SKM-1 (cell line): ENCODE measurements at regions not wholly inside any gene's neighbourhood (a gene's known extent, or its start where the extent isn't known, plus 50 kb on each side); places are given as distances from the start of the nearest gene placed in this dataset.
"Not testable (repeated sequence)": the region's sequence is repeated elsewhere in the genome, so short reads cannot be mapped to it uniquely, and the experiment has no call there.

ENCODE experiments used
- DNase-seq: peaks from one replicate; lab custom pipeline; 2025; ENCODE audit not compliant: unreplicated experiment; lab: John Stamatoyannopoulos, UW

DNA sequence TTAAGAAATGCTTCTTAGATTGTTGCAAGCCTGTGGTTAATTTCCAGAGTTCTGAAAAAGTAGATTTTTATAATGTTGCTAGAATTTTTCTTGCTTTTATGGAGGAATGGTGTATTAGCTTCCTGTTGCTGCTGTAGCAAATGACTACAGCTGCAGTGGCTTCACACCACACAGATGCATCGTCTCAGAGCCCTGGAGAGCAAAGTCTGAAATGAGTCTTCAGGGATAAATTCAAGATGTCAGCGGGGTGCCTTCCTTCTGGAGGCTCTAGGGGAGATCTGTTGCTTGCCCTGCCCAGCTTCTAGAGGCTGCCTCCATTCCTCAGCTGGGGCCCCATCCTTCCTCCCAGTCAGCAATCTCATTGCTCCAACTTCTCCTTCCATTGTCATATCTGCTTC is 187.8 kb downstream of the ZNF516 start:
- no peak for DNase-seq

DNA sequence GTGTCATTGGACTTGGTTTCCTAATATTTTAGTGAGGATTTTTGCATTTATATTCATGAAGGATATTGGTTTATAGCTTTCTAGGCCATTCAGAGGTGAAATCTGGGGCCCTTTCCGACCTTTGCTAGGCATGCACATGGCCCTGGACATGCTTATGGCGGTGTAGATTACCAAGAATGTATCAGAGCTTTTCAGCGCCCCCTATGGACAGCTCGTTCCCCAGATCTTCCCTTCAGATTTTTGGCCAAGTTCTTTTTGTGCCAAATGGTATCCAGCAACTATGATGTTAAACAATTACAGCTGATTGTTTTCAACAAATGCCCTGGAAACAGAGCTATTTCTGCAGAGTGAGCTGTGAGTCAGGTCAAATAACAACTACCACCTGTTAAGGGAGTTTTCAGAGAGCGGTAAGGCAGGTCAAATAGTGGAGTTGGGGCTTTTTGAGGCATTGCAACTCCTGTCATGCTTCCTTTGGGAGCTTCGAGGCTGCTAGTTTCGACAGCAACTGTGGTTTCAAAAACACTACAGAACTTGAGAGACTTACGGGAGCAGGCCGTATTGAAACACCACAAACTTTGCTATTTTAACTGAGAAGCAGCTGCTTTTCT is 188.3 kb downstream of the ZNF516 start:
- DNase-seq: no peak

DNA sequence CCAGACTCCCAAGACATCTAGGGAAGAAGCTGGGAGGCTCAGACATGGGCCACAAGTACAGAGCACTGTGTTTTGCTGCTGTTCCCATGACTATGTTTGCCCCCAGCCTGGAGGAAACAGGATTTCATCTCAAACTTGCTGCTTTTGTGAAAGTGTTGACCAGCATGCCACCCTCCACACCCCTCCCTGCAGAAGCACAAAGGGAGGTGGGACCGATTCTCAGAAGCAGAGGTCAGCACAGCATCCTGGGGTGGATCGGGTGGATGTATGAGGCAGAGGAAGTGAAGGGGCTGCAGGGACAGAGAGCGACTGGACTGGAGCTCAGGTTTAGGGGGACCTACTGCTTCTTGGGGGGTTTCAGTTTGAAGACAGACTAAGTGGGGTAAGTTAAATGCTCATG is 209.2 kb downstream of the ZNF516 start:
- DNase-seq: no peak

DNA sequence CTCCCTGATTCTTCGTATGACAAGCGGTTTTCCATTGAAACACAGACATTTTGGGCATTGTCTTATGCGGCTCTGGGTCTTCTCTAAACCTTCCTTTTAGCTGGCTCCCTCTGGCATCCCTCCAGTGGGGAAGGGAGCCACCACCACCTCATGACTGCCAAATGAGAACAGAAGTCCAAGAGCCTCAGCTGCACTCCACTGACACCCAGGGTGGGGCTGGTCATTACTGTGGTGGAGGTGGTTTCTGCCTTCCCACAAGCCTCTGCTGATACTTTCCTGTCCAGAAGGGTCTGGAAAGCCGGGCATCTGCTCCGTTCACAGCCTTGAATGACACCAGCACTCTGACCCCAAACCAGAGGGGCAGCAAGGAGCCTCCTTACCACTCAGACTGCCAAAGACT is 213.5 kb downstream of the ZNF516 start:
- DNase-seq: no peak

DNA sequence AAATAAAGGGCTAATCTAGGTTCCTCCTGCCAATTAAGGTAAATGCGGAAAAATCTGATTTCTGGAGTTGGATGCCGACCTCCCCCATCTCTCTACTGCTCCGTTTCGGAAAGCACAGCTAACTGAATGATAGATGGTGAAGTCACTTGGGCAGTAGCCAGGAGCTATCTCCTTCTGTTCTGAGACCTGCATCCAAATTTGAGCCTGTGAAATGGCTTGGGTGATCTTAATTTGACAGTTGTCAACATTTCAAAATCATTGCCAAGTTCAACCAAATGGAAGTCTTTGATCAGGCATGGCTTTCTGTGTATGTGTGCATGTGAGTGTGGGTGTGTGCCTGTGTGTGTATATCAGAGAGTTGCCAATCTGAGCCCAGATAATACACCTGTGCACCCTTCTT is 217.2 kb downstream of the ZNF516 start:
- DNase-seq: no peak

DNA sequence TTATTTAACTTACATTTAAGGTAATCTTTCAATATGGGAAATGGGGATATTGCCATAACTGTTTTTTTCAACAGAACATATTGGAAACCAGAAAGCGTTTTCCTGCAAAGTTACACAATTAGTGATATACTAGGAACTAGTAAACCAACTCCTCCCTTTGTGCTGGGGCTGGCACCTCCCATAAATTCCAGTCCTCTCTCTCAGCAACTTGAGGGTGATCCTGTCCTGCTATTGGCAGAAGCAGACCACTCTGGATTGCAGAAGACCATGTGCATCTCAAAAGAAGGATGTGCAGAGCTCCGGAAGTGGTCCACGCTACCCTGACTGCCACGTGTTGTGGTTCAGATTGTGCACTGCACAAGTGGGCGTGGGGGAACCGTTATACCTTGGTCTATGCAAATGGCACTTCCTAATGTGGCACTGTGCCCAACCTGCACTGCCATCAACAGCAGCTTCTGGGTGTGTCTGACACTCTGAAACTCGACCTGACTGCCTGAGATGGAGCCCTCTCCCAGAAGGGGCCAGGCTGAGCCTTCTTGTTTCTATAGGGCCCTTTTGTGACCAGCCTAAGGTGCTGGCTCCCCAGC is 219.2 kb downstream of the ZNF516 start:
- DNase-seq: no peak

DNA sequence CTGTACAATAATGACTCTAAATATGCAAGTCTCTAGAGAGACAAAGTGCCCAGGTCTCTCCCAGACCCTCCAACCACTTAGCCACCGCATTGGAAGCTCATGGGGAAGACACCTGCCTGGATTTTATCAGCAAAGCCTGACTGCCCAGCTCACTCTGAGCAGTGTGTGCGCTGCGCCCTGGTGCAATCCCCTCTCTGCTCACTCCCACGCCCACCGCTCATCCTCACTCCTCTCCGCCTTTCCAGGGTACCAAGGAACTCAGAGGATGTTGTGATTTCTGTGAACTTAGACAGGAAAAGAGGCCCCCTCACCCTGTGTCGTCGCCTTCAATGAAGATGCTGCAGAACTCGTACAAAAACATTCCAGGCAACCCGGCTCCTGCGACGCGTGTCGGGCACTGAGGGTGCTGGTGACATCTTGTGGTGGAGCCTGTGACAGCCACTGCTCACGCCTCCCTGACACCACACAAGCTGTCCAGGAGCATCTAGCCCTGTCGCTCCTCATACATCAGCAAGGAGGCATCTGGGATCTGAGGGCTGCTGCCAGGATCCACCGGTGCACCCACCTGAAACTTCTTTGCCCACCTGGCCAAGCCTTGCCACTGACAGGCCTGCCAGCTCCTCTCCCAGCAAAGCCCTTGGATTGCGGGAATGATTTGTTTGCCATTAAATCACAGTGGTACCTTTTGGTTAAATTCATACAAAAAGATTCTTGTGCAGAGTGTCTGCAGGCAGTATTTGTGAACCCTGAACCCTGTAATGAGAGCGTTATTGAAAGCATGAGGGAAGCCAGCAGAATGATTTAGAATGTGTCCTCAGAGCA is 220.4 kb downstream of the ZNF516 start:
- no peak for DNase-seq

DNA sequence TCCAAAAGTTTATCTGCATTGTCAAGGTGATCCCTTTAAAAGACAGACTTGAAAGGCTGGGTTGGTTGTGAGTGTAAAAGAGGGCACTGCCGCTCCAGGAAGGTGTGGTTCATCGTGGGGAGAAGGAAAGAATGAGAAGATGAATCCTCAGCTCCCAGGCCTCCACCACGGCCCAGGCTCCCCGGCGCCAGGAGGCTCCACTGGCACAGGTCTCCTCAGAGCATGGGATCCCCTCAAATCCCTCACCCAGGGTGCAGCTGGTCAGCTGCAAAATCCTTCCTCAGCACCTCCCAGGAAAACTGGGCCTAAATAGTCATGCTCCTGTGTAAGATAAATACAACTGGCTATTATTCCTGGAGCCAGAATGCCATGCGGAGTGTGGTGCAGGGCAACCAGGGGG is 221.1 kb downstream of the ZNF516 start:
- no peak for DNase-seq

DNA sequence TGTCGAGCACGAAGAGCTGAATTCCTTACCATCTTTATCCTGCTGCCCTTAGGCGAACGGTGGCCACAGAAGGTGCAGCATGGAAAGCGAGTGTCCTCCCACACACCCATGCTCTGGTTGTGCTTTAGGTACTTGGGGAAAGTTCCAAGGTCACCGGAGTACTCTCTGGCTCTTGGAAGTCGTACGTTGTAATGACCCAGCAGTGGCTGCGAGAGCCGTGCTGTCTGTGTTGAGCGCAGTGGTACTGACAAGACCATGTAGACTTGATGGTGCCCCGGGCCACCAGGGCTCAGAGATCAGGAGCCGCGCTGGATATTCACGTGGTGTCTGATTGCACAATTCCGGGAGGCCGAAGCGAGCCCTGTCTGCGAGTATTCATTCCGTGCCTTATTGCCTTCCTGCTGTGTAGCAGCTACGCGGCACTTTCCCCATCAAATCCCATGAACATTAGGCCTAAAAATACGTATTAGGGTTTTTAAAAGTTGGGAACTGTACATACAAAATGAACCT is 222.0 kb downstream of the ZNF516 start:
- no peak for DNase-seq

DNA sequence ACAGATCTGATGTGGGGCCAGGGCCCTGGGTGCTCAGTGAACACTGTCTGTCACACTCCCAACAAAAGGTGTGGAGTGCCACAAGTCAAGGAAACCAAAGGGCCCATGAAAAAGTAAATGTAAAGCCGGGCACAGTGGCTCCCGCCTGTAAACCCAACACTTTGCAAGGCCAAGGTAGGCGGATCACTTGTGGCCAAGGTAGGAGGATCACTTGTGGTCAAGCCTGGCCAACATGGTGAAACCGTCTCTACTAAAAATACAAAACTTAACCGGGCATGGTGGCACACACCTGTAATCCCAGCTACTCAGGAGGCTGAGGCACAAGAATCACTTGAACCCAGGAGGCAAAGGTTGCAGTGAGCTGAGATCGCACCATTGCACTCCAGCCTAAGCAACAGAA is 227.6 kb downstream of the ZNF516 start:
- not testable (repeated sequence) for DNase-seq

DNA sequence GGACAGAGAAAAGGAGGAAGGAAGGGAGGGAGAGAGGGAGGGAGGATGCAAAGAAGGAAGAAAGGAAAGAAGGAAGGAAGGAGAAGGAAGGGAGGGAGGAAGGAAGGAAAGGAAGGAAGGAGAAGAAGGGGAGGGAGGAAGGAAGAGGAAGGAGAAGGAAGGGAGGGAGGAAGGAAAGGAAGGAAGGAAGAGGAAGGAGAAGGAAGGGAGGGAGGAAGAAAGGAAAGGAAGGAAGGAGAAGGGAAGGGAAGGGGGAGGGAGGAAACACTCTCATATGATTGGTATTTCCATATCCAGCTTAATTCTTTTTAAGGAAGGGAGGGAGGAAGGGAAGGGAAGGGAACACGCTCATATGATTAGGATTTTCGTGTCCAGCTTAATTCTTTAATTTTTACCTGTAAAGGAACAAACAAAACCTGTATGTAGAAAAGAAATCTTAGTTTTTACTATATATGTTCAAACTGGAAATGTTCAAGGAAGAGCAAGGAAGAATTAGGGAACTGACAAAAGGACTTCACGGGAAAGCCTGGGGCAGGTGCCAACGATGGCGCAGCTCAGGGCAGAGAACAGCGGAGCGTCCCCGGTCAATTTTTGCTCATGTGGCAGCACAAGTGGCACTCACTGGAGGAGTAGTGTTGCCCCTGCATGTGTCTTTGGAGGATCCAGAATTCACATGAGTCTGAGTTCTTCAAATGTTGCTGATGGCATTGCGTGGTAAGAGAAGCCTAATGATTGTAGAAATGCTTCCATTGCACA is 228.6 kb downstream of the ZNF516 start:
- DNase-seq: no peak

DNA sequence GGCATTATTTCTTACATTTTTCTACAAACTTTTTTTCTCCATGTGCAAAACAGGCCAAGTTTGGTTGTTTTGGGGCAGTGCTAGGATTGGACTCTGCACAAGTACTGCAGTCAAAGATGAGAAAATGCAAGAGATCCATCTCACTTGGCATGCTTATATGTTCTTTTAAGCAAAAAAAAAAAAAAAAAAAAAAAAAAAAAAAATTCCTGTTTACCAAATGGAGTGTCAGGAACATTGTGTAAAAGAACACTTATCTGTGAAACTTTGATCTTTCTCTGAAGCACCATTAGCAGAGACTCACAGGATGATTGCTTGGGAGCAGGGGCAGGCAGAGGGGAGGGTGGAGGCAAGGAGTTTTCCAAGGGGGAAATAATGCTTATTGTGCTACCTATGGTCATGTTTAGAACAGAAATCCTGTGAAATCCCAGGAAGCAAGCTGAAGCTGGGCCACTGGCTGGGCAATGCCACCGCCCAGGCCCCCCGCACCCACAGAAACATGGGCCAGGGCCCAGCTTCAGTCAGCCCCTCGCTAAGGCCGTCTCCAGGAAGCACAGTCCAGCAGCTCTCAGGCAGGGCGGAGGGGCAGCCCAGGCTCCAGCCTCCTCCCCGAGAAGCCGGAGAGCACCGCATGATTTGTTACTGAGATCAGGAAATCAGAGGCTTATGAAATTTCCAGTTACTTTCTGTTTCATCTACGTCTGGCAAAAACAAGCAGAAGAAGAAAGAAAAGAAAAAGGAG is 229.4 kb downstream of the ZNF516 start:
- DNase-seq: no peak

DNA sequence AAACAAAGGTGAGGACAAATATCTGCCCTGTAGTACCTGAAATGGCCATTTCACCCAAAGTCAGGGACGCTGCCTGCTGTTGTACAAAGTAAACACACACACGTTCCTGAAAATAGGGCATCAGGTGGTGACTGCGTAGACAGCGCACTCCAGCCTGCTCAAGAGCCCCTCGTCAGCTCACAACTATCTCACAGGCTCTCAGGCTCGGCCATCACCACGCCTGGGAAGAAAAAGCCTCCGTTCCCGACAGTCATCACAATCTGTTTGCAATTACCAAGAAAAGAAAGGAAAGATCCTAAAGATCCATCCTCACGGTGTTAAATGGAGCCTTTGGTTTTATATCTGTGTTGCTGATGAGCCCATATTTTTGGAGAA is 230.2 kb downstream of the ZNF516 start:
- DNase-seq: no peak

DNA sequence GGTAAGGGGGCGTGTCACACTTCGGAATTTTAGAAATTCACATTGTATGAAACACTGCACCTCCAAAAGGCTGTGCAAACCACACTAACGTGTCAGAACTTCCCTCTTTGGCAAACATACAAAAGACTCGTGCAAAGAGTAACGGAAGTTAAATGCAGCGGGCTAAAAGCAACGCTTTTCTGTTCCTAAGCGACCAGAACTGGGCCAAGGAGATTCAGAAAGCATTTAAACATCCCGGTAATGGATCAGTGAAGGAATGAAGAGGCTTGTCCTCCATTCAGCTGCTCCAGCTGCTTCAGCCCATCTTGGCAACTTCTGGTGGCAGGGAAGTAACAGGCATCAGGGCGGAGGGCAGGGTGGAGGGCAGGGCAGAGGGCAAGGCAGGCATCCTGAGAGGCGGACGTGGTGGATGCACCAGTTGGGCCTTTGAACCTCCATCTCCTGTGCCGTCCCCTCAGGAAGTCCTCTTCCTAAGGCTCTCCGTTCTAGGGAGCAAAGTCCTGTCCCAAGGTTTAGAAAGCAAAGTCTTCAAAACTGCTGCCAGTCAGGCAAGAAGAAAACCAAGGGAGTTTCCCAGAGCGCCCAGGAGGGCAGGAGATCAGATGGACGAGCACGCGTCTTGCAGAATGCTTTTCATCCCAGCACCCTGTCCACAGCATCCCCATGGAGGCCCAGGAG is 230.7 kb downstream of the ZNF516 start:
- DNase-seq: no peak

DNA sequence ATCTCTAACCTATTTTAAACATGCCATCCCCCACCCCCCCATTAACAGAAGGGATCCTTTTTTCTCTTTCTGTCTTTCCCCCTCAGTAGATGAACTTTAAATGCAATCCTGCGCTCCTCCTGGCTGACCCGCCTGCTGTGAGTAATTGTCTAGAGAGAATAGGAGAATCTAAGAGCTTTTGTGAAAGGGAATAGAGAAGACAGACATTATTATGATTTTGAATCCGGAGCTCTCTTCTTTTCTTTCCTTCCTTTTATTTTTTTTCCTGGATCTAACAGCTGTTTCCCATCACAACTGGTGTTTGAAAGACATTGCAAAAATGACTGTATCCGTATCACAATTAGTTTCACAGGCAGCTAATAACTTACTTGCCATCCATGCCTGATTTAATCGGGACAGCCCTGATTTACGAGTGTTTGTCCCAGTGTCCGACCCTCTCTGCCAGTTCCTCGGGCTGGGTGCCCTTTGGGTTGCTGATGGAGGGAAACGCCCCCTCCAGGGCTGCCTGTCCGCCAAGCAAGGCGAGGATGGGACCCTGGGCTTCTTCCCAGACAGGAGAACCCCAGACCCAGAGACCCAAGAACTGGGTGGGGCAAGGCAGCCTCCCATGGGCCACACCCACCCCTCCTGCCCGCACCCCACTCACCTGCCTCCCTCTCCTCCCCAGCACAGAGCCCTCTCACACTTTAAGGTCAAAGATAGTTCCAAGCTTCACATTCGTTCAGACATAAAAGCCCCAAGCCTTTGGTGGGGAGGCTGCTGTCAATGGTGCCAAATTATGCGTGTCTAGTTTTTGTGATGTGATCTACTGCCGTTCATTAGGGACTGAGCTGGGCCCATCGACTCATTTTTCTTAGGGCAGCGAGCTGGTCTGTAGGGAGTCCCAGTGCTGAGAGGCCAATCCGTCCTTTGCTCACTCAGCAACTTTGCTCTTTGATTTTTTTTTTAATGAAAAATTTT is 231.7 kb downstream of the ZNF516 start:
- DNase-seq: no peak

DNA sequence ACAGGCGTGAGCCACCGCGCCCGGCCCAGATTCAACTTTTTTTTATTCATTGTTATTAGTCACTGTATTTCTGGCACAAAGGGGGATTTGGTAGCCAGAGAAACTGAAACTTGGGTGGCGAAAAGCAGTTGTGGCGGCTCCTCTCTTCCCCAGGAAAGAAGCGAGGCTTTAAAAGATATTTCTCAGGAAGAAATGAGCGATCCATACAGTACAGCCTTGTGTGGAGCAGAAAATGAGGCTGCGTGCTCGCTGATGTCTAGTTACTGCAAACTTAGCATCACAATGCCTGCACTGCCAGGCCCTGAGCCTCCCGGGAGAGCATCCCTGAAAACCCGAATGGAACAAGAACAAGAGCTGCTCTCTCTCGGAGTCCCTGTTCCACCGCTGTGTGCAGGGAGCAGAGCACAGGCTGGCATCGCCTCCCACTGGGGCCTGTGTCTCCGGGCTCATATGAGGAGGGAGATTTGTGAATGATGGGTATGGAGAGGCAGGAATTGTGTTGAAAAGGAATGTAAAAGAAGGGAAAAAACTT is 234.0 kb downstream of the ZNF516 start:
- no peak for DNase-seq

DNA sequence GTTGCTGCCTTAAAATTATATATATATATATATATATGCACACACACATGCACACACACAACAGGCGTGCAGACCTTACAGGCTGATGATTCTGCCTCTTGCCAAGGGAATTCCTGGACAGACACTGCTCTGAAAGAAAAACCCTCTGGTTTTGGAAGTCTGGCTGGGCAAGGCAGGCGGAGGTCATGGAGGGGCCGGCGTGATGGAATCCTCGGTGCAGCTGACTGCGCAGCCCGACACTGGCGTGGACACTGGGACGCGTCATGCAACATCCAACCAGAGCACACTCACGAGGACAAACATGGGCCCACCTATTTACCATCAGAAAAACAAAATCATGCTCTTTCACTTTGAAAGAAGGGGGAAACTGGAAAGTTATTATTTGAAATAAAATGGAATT is 235.3 kb downstream of the ZNF516 start:
- DNase-seq: no peak

DNA sequence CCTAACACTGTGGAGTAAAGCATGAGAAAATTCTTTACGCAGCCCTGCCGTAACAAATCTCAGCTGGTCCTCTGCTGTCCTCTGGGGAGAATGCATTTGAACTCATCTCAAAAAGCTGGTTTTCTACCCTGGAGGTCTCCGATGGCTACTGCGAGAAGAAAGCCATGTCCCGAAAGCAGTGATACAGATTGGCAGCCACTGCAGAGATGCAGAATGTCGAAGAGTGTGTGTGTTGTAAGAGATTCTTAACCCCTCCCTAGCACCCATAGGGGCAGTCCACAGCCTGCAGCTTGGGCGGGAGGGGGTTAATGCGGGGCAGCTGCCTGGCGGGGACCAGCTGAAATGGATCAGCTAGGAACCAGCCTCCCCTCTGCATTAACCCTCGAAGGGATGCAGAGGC is 235.9 kb downstream of the ZNF516 start:
- DNase-seq: no peak

DNA sequence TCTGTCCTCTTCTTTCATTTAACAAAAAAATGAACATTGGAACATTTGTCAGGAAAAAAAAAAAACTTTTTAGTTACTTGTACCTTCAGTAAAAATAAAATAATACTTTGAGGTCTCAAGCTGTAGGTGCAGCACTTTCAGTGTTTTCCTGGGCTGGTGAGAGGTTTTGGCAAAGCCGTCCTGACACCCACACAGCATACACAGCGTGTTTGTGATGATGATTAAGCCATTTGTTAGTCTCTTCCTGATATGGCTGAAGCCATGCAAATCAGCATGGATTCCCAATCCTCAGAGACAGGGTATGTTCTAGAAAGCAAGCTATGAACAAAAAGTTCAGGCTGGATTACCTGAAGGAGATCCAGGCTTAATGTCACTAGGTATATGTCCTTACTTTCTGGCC is 236.8 kb downstream of the ZNF516 start:
- DNase-seq: no peak
